Keratinocyte (primary cell): ENCODE measurements at regions not wholly inside any gene's neighbourhood (a gene's known extent, or its start where the extent isn't known, plus 50 kb on each side); places are given as distances from the start of the nearest gene placed in this dataset.

Source experiments
- DNase-seq: peaks from one replicate; pipeline ENCODE4 v3.0.0-alpha.2; 2011; ENCODE audit warnings: low read depth, missing footprints, low spot score
- FAIRE-seq: peaks from 2 replicates; lab custom pipeline; 2011; peaks lifted over from hg19 to GRCh38; lab: Jason Lieb, UNC
- H2AFZ ChIP-seq: 2 replicates; pipeline ENCODE4 v1.6.0; 2012; ENCODE audit warnings: low read length, control low read depth, inconsistent platforms; ENCODE audit not compliant: control insufficient read depth
- H3K27ac ChIP-seq: 2 replicates; pipeline ENCODE4 v1.5.1; 2011; ENCODE audit warnings: low read length; ENCODE audit not compliant: control insufficient read depth, insufficient read depth
- H3K27me3 ChIP-seq: 3 replicates; pipeline ENCODE4 v1.6.0; 2011; ENCODE audit warnings: low read length; ENCODE audit not compliant: control insufficient read depth, insufficient read depth; ENCODE audit errors: extremely low read depth
- H3K36me3 ChIP-seq, 2 experiments: 2 replicates in 1 of 2; 3 replicates in 1 of 2; pipeline ENCODE4 v1.5.1; 2011; ENCODE audit warnings: low read length in 2 of 2, mild to moderate bottlenecking in 1 of 2; ENCODE audit not compliant: control insufficient read depth in 2 of 2, insufficient read depth in 2 of 2; ENCODE audit errors: extremely low read depth in 1 of 2
- H3K4me1 ChIP-seq: 3 replicates; pipeline ENCODE4 v1.5.1; 2011; ENCODE audit warnings: low read length; ENCODE audit not compliant: control insufficient read depth, insufficient read depth; ENCODE audit errors: extremely low read depth
- H3K4me2 ChIP-seq: 3 replicates; pipeline ENCODE4 v1.6.0; 2011; ENCODE audit warnings: low read depth, low read length; ENCODE audit not compliant: control insufficient read depth, insufficient read depth; ENCODE audit errors: extremely low read depth
- H3K4me3 ChIP-seq, 3 experiments: fragments of 200-600 bp in 1 of 3; sonication (generic) in 1 of 3; 2 replicates in 2 of 3; 3 replicates in 1 of 3; pipeline ENCODE4 v1.5.1; 2011 to 2016; ENCODE audit warnings: low read length in 3 of 3, mild to moderate bottlenecking in 3 of 3, control low read depth in 2 of 3, inconsistent platforms in 1 of 3, low read depth in 1 of 3, mixed read lengths in 1 of 3, mixed run types in 1 of 3, moderate library complexity in 1 of 3; ENCODE audit not compliant: control insufficient read depth in 2 of 3, insufficient read depth in 2 of 3; ENCODE audit errors: extremely low read depth in 1 of 3
- H3K79me2 ChIP-seq: 2 replicates; pipeline ENCODE4 v1.6.0; 2012; ENCODE audit warnings: low read length; ENCODE audit not compliant: control insufficient read depth, insufficient read depth
- H3K9ac ChIP-seq: 3 replicates; pipeline ENCODE4 v1.6.0; 2011; ENCODE audit warnings: low read length; ENCODE audit not compliant: control insufficient read depth, insufficient read depth; ENCODE audit errors: extremely low read depth
- H3K9me1 ChIP-seq: 3 replicates; pipeline ENCODE4 v1.6.0; 2011; ENCODE audit warnings: low read length; ENCODE audit not compliant: control insufficient read depth, insufficient read depth; ENCODE audit errors: extremely low read depth
- H3K9me3 ChIP-seq: 2 replicates; pipeline ENCODE4 v1.5.1; 2012; ENCODE audit warnings: low read depth, low read length; ENCODE audit not compliant: control insufficient read depth
- H4K20me1 ChIP-seq: 3 replicates; pipeline ENCODE4 v1.6.0; 2011; ENCODE audit warnings: low read length; ENCODE audit not compliant: control insufficient read depth, insufficient read depth; ENCODE audit errors: extremely low read depth
- EZH2 ChIP-seq: IDR thresholded peaks from one replicate; pipeline ENCODE4 v1.6.1; 2012; ENCODE audit warnings: inconsistent platforms, mild to moderate bottlenecking, low read length, moderate library complexity
- dilution Hi-C: fragments of 300-500 bp; cut with MboI; formaldehyde crosslinking; loops from one replicate; pipeline ENCODE4 v1.7.0; 2020; ENCODE audit warnings: low sequenced_read_pairs; ENCODE audit not compliant: extremely low pct_ligation_motif_present
- TF ChIP-seq, protein P1 (sequence below), 3 experiments: IDR thresholded peaks in 1 of 3; conservative IDR thresholded peaks in 1 of 3; optimal IDR thresholded peaks in 1 of 3; 2 replicates in 2 of 3; 3 replicates in 1 of 3; pipeline versions ENCODE3 to v1.5.1; 2011; ENCODE audit warnings: low read length in 3 of 3, mild to moderate bottlenecking in 3 of 3, moderate library complexity in 2 of 3, control low read depth in 1 of 3, inconsistent platforms in 1 of 3; ENCODE audit not compliant: insufficient read depth in 2 of 3; ENCODE audit errors: extremely low read depth in 1 of 3

- H3K4me3 ChIP-seq, result no peak overlapping the region
- dilution Hi-C loops, result no loop called here
- FAIRE-seq, result no peak
- H3K4me2 ChIP-seq, result no peak overlapping the region
- H3K27ac ChIP-seq, result no peak overlapping the region
- H3K36me3 ChIP-seq, result no peaks in the 10 kb centered on the region
- TF ChIP-seq EZH2, result no peak
- TF ChIP-seq, protein P1, sequence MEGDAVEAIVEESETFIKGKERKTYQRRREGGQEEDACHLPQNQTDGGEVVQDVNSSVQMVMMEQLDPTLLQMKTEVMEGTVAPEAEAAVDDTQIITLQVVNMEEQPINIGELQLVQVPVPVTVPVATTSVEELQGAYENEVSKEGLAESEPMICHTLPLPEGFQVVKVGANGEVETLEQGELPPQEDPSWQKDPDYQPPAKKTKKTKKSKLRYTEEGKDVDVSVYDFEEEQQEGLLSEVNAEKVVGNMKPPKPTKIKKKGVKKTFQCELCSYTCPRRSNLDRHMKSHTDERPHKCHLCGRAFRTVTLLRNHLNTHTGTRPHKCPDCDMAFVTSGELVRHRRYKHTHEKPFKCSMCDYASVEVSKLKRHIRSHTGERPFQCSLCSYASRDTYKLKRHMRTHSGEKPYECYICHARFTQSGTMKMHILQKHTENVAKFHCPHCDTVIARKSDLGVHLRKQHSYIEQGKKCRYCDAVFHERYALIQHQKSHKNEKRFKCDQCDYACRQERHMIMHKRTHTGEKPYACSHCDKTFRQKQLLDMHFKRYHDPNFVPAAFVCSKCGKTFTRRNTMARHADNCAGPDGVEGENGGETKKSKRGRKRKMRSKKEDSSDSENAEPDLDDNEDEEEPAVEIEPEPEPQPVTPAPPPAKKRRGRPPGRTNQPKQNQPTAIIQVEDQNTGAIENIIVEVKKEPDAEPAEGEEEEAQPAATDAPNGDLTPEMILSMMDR (optimal IDR thresholded peaks at IDR 0.05 in 1 of 3, IDR thresholded peaks at IDR 0.05 in 1 of 3, conservative IDR thresholded peaks at IDR 0.05 in 1 of 3; ENCODE audit: extremely low read depth in 1 of 3, insufficient read depth in 2 of 3, low read length in 3 of 3), result no peak
- no peaks in the 10 kb centered on the region for H3K4me1 ChIP-seq
- H2AFZ ChIP-seq, result no peak overlapping the region
- no peak for DNase-seq
- no peaks in the 10 kb centered on the region for H3K27me3 ChIP-seq
- no peaks in the 10 kb centered on the region for H3K9me1 ChIP-seq
- H4K20me1 ChIP-seq, result no peaks in the 10 kb centered on the region
- H3K9ac ChIP-seq, result no peak overlapping the region
- no peaks in the 10 kb centered on the region for H3K79me2 ChIP-seq
- H3K9me3 ChIP-seq, result peaks cover 10% of the 10 kb centered on the region
Observed at GRCh38 chrX:1112321-1112720, 100.1 kb downstream of the CRLF2 start.

DNA sequence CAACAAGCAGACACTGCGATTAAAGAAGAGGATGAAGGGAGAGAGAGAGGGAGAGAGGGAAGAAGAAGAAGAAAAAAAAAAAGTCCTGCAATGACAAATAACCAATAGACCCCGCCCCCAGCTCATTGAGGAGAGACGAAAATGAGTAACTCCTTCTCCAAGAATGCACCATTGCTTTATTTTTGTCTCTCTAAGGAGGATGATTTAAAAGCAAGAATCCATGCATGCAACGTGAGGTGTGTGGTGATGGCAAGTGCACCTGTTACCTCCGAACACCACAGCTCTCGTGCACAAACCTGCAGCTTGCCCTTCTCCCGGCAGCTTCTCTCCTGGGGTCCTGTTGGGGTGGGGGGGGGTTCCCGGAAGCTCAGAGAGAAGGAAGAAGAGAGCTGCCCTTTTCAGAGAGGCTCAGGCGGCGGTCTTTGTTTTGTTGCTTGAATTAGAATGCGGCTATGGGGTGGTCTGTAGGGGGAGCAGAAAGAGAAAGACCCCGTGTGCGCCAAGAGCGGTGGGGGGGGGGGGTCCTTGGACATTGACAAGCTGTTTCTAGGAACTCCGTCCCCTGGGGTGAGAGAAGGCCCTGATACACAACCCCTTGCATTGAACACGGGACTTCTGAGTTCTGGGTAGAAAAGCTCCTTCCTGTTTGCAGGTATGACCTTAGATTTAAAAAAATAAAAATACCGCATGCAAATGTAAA lies 100.7 kb downstream of the CRLF2 start:
- TF ChIP-seq, protein P1 (optimal IDR thresholded peaks at IDR 0.05 in 1 of 3, IDR thresholded peaks at IDR 0.05 in 1 of 3, conservative IDR thresholded peaks at IDR 0.05 in 1 of 3; ENCODE audit: extremely low read depth in 1 of 3, insufficient read depth in 2 of 3, low read length in 3 of 3), result no peak
- TF ChIP-seq EZH2, result no peak
- Histone ChIP-seq H3K9ac (no peak overlapping the region), H3K4me2 (no peak overlapping the region), H3K9me3 (peaks cover 10% of the 10 kb centered on the region), H3K36me3 (no peaks in the 10 kb centered on the region), H3K27ac (no peak overlapping the region), H3K4me3 (no peak overlapping the region), H4K20me1 (no peaks in the 10 kb centered on the region), H3K27me3 (no peaks in the 10 kb centered on the region), H2AFZ (no peak overlapping the region), H3K4me1 (no peaks in the 10 kb centered on the region), H3K9me1 (no peaks in the 10 kb centered on the region), H3K79me2 (no peaks in the 10 kb centered on the region)
- dilution Hi-C loops, result no loop called here
- no peak for FAIRE-seq
- no peak for DNase-seq
